ENCODE measurements at regions not wholly inside any gene's neighbourhood (a gene's known extent, or its start where the extent isn't known, plus 50 kb on each side); places are given as distances from the start of the nearest gene placed in this dataset.

DNA sequence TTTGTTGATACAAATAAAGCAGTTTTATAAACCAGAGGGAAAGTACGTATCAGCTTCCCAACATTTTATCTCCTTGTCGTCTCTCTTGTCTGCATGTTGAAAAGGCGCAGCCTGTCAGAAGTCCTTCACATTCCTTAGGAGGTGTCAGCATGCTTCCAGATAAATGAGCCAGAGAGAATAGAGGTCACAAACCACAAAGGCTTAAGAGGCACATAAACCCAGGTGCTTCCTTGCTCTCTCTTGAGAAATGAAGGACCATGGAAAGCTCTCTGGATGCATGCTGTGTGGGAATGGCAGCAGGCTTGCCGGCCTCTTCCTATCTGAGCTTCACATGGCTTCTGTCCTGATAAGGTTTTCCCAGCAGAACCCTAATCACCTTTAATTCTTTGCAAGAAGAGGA is 448.5 kb downstream of the XPNPEP1 start:
- DNase-seq: no peak

GRCh38 chr10:109474261-109474660 is 449.1 kb downstream of the XPNPEP1 start:
- DNase-seq: no peak

DNA sequence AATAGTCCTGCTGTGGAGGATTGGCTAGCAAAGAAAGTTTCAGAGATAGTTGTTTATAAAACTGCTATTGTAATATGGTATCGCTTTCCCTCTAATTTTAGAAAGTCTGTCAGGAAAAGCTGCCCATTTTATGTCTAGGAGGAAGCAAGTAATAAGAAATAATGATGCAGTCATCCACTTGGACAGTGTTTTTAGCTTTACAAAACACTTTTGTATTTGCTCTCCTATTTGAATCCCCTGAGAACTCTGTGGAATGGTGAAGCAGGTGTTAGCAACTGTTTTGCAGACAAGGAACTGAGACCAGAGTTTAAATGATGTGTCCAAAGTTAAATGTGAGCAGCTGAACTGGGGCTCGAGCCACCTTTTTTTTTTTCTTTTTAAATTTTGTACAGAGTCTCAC is 455.8 kb downstream of the XPNPEP1 start:
- DNase-seq: no peak

DNA sequence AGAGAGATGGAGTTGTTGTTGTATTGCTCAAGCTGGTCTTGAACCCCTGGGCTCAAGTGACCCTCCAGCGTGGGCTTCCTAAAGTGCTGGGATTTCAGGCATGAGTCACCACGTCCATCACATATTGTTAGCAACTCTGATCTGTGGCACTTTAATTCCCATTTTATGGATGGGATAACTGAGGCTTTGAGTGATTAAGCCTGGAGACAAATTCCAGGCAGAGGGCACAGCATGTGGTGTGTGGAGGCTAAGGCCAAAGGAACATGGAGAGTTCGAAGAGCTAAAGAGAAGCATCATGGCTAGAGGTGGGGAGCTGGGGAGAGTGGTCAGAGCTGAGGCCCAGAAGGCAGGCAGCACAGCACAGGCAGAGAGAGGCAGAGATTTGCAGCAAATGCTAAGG is 458.4 kb downstream of the XPNPEP1 start:
- DNase-seq: no peak

DNA sequence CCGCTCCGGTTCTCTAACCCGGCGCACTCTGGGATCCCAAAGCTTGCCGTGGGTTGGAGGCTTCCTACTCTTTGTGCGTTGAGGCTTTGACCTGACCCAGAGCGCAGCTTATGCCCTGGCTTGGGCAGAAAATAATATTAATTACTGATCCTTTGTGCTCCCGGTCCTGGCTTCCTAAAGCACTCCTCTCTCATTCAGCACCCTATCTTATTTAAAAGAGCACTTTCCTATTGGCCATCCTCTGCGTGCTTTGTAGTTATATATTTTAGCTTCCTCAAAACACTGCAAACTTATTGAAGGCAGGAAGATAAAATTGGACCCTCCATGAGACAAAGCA is 466.0 kb downstream of the XPNPEP1 start:
- DNase-seq: no peak

DNA sequence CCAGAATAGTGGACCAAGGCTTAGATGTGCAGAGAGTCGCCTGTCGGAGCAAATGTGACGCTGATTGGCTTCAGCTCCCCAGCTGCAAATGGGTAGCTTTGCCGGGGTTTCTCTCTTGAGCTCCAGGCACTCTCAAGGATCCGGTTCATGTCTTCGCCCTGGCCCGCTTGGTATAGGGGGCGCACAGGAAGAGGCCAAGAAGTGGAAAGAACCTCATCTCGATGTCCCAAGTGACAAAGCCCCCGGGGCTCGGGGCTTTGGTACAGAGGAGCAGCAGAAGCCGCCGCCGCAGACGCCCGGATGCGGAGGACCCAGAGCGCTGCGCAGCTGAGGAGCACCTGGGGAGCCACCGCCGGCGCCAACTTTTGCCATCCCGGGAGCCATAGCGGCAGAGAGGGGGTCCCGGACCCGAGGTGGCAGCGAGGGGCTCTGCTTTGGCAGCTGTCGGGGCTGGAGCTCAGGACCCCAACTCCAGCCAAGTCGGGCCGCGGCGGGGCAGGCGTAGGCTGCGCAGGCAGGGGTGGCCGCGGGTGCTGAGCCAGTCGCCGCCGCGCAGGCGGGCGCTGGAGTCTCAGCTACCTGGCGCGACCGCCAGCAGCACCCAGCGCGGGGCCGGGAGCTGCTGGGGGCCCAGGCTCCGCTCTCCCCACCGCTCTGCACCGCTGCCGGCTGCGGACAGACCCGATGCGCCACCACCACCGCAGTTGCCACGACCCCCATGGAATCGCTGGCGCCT is 466.6 kb downstream of the XPNPEP1 start:
- no peak for DNase-seq

DNA sequence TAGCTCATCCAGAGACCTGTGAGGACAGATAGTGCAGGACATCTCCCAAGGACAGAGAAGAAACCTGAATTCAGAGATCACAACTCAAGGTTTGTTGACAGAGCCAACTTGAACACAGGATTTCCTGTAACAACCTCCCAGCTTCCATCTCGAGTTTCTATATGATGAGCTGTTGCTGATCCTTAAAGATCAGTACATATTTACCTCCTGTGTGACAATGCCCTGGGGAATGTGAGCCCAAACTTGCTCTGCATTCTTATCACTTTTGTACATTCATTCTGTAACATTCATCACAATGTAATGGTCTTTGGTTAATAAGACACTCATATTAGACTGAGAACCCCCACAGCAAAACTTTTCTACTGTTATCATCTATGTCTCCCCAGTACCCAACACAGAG is 468.6 kb downstream of the XPNPEP1 start:
- no peak for DNase-seq

GRCh38 chr10:109451879-109452278 is 471.4 kb downstream of the XPNPEP1 start:
- no peak for DNase-seq

GRCh38 chr10:109450702-109451101 is 472.6 kb downstream of the XPNPEP1 start:
- DNase-seq: no peak

DNA sequence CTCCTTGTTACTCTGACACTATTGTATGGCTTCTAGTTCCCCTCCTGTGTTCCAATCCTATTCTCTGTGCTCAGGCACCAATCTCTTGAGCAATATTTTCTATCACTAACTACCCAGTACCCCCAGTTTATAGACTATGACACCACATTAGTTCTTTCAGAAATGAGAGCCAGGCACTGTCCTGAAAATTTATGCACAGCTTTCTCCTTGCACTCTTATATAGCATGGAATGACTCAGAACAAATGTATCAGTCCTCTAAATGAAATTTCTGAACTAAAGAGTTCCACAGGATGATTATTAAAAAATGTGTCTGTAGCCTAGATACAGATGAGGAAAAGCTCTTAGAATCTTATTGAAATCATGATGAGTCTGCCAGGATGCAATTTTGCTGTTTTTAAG is 489.9 kb downstream of the XPNPEP1 start:
- no peak for DNase-seq

- DNase-seq: no peak
Measured at GRCh38 chr10:109432281-109432680, 491.0 kb downstream of the XPNPEP1 start.

GRCh38 chr10:109430799-109431198 is 492.5 kb downstream of the XPNPEP1 start:
- DNase-seq: no peak

DNA sequence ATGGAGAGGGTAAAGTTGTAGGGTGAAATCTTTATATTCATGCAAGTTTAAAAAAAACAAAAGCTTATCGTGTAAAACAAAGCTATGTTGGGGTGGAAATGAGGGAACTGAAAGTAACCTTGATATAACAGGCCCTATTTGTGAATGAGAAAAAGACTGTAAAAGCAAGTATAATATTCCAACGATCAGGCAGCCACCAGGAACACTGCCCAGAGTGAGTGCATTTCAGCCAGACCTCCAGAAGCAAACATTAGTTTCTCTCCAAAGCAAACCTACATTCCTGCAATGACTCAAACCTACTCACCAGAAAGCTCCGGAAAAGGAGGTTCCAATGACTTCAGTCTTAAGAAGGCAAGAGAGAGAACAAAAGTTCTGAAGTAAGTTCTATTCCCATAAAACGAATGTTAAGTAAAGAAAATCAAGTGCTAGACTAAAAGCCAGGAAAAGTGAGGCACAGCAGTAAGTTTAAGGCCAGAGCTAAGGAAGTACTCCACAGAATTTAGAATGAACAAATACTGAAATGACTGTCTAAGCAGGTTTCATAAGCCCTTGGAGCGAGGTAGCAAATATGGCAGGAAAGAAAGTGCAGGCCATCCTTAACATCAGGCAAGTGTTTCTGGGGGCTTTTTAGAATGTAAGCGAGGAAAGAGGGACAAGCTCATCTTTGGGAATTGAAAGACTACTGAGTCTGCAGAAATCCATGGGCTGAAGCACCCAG is 493.1 kb downstream of the XPNPEP1 start:
- DNase-seq: no peak

DNA sequence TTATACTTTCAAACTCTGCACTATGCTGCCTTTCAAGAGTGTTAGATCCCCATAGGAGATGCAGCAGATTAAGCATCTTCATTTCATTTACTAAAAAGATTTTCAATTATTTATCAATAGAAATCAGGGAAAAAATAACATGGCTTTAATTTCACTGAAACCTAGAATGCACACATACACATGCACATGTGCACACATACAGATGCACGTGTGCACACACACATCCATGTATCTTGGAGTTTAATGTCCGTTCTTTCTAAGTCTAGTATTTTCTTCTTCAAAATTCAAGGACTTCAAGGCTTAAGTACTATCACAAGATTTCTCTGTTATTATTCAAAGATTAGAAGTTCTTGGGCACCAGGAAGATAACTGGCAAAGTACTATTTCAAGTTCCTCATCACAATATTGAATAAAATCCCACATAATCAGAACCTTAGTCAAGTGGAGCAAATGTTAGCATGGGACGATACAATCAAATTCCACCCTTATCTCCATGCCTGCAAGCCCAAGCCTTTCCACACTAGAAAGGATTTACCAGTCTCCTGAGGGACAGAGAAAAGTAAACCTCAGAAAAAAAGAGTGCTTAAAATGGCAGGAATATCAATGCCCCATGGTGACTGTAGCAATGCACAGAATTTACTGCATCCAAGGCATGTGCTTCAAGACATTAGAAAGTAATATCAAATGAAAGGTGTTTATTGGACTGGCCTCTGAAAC is 494.4 kb downstream of the XPNPEP1 start:
- no peak for DNase-seq

DNA sequence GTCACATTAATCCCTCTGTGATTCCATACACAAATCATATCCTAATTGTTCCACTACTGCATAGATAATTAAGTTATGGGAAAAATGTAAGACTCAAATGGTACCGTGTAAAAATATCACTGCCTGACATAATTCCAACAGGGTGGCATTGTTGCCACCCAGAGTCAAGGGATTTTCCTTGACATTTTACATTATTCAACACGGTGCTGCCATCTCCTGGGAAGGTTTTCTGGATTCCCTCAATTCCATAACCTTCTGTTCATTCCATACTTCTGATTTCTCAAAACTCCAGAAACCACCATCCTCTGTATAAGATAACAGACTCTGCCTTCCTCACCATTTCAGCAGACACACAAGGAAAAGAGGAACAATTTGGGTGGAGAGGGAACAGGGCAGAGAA is 495.9 kb downstream of the XPNPEP1 start:
- DNase-seq: no peak

- no peak for DNase-seq
Measured at GRCh38 chr10:109426987-109427386, 496.3 kb downstream of the XPNPEP1 start.

DNA sequence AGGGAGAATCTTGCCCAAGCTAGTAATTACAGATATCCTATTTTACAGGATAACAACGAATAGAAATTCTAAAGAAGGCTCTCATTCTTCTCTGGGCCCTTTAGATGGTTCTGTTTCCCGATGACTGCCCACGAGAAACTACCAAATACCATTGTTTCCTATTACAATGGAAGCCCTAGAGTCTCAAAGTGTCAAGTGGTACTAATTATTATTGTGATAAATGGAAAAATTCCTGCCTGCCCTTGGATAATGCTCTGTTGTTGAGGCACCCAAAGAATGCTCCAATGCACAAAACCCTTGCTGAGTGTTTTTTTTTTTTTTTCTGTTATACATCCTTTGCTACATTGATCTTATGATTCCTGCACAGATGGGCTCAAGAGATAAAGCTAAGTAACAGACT is 504.5 kb downstream of the XPNPEP1 start:
- DNase-seq: no peak

DNA sequence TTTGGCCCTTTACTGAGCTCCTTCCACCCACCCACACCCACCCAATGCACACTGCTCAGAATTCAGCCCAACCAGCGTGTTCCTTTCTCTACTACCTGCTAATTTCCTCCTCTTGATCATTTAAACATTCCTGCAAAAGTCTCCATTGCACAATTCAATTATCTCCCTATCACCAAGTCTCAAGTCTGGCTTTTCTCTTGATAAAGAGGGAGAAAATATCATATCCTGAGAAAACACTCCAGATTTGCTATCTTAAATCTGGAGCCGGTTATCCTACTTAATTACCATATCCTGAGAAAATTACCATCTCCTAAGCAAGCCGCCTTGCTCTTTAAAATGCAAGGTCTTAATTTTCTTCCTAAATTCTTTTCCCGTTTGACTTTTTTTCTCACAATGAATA is 505.5 kb downstream of the XPNPEP1 start:
- DNase-seq: no peak

- DNase-seq: no peak
Measured at GRCh38 chr10:109412353-109412752, 511.0 kb downstream of the XPNPEP1 start.

- no peak for DNase-seq
Measured at GRCh38 chr10:109411917-109412316, 511.4 kb downstream of the XPNPEP1 start.

DNA sequence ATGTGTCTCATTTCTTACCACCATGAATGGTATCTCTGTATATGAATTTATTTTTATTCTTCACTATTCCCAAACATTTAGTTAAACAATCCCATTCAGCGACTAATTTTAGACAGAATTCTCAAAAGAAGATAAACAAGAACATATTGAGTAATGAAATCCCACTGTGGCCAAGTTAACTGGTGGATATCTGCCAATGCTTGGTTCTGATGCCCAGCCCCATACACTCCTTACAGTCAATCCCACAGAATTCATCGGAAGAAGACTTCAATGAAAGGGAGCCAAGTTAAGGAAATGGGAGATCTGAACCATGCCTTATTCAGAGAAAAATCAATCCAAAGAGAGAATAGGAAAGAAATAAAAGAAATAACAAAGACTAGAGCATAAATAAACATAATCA is 518.0 kb downstream of the XPNPEP1 start:
- DNase-seq: no peak

DNA sequence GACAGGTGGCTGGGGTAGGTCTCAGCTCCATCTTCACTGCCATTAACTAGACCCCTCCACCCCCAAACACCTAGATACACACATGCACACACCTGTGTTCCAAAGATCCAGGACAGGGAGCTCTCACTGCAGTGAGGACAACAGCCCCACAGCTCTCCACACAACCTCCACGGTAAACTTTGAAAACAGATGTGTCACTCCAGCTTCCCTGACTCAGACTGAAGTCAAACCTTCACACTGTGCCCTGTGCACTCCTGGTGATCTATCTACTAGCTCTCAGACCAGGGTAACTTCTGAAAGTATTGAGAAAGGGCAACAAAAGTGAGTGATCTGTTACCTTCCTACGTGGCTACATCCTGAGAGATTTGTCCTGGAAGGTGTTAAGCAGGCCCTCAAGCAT is 519.8 kb downstream of the XPNPEP1 start:
- no peak for DNase-seq

DNA sequence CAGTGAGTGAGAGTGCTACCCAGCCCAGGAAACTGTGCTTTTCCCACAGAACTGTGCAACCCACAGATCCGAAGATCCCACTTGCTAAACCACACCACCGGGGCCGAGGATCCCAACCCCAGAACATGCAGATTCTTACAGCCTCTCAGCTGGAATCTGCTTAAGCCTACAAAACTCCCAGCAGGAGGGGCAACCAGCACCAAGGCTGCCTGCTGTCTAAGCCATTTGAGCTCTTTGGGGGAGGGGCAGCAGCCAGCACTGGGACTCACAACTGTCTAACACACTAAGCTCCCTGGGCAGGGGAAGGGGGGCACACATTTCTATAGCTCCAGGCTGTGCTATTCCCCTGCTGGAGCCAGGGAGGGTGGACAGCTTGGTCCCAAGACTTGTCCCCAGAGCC is 529.9 kb downstream of the XPNPEP1 start:
- DNase-seq: no peak

- DNase-seq: no peak
Measured at GRCh38 chr10:109386921-109387320, 536.4 kb downstream of the XPNPEP1 start.

Measured in stimulated activated CD4-positive, alpha-beta T cell treated with anti-CD3 and anti-CD28 coated beads, Interleukin-2, amount 100 ng/mL, for 24 hours (primary cell).